Astrocyte (in vitro differentiated cells and primary cell): ENCODE measurements at regions not wholly inside any gene's neighbourhood (a gene's known extent, or its start where the extent isn't known, plus 50 kb on each side); places are given as distances from the start of the nearest gene placed in this dataset.

Experiments
- DNase-seq: peaks from one replicate; pipeline ENCODE4 v3.0.0-alpha.2; 2010; ENCODE audit warnings: low read depth
- FAIRE-seq: peaks from 2 replicates; lab custom pipeline; 2011; peaks lifted over from hg19 to GRCh38; lab: Jason Lieb, UNC
- H2AFZ ChIP-seq: 2 replicates; pipeline ENCODE4 v1.6.0; 2012; ENCODE audit warnings: low read depth, low read length, inconsistent platforms
- H3K27ac ChIP-seq: 2 replicates; pipeline ENCODE4 v1.5.1; 2011; ENCODE audit warnings: low read depth, low read length, inconsistent platforms
- H3K27me3 ChIP-seq: 2 replicates; pipeline ENCODE4 v1.6.0; 2011; ENCODE audit warnings: low read length, inconsistent platforms; ENCODE audit not compliant: insufficient read depth
- H3K36me3 ChIP-seq: 2 replicates; pipeline ENCODE4 v1.5.1; 2011; ENCODE audit warnings: low read length, inconsistent platforms; ENCODE audit not compliant: insufficient read depth
- H3K4me1 ChIP-seq: 2 replicates; pipeline ENCODE4 v1.5.1; 2011; ENCODE audit warnings: low read length, inconsistent platforms; ENCODE audit not compliant: insufficient read depth
- H3K4me2 ChIP-seq: 2 replicates; pipeline ENCODE4 v1.6.0; 2012; ENCODE audit warnings: low read length, inconsistent platforms
- H3K4me3 ChIP-seq: 2 replicates; pipeline ENCODE4 v1.5.1; 2011; ENCODE audit warnings: low read depth, mild to moderate bottlenecking, low read length, inconsistent platforms; ENCODE audit not compliant: insufficient read depth
- H3K79me2 ChIP-seq: 2 replicates; pipeline ENCODE4 v1.6.0; 2012; ENCODE audit warnings: mild to moderate bottlenecking, low read length, inconsistent platforms; ENCODE audit not compliant: insufficient read depth
- H3K9ac ChIP-seq: 2 replicates; pipeline ENCODE4 v1.6.0; 2012; ENCODE audit warnings: mild to moderate bottlenecking, low read length, inconsistent platforms
- H3K9me3 ChIP-seq: 2 replicates; pipeline ENCODE4 v1.5.1; 2012; ENCODE audit warnings: low read depth, mild to moderate bottlenecking, low read length, inconsistent platforms; ENCODE audit not compliant: insufficient read depth
- H4K20me1 ChIP-seq: 2 replicates; pipeline ENCODE4 v1.6.0; 2012; ENCODE audit warnings: low read length, inconsistent platforms; ENCODE audit not compliant: insufficient read depth
- H3K27ac Mint-ChIP-seq: one replicate; pipeline ENCODE4 v1.8.0; 2021; ENCODE audit warnings: mild to moderate bottlenecking, mixed read lengths; ENCODE audit not compliant: unreplicated experiment
- H3K27me3 Mint-ChIP-seq: one replicate; pipeline ENCODE4 v1.8.0; 2021; ENCODE audit warnings: low read depth, mixed read lengths; ENCODE audit not compliant: unreplicated experiment
- H3K36me3 Mint-ChIP-seq: one replicate; pipeline ENCODE4 v1.8.0; 2021; ENCODE audit warnings: low read depth, mixed read lengths; ENCODE audit not compliant: unreplicated experiment
- H3K4me1 Mint-ChIP-seq: one replicate; pipeline ENCODE4 v1.8.0; 2021; ENCODE audit warnings: low read depth, mixed read lengths; ENCODE audit not compliant: unreplicated experiment
- H3K4me3 Mint-ChIP-seq: one replicate; pipeline ENCODE4 v1.8.0; 2021; ENCODE audit warnings: mild to moderate bottlenecking, moderate library complexity, mixed read lengths; ENCODE audit not compliant: unreplicated experiment
- H3K9me3 Mint-ChIP-seq: one replicate; pipeline ENCODE4 v1.8.0; 2021; ENCODE audit warnings: mild to moderate bottlenecking, mixed read lengths; ENCODE audit not compliant: unreplicated experiment
- CTCF ChIP-seq: IDR thresholded peaks from 2 replicates; pipeline ENCODE4 v1.5.1; 2011; ENCODE audit warnings: low read depth, mild to moderate bottlenecking, inconsistent platforms, low read length, moderate library complexity; ENCODE audit not compliant: insufficient read depth
- EZH2 ChIP-seq: IDR thresholded peaks from 2 replicates; pipeline ENCODE4 v1.6.1; 2012; ENCODE audit warnings: mild to moderate bottlenecking, low read length, inconsistent platforms; ENCODE audit not compliant: insufficient read depth

DNA sequence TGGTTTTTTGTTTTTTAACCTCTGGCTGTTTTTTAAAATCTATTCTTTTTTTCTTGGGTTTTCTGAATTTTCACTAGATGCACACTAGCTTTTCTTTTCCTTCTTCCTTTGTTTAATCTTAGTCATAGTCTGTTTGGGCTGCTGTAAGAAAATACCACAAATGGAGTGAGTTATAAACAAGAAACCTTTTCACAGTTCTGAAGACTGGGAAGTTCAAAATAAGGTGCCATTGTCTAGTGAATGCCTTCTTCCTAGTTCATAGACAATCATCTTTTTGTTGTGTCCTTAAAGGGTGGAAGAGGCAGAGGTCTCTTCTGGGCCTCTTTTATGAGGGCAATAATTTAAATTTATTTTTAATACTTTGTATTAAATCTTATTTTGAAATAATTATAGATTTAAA, 532.9 kb upstream of the ANO5 start:
- Mint-ChIP-seq H3K4me3 (no peak overlapping the region), H3K27ac (no peak overlapping the region), H3K9me3 (no peaks in the 10 kb centered on the region), H3K36me3 (no peaks in the 10 kb centered on the region), H3K27me3 (no peaks in the 10 kb centered on the region), H3K4me1 (no peaks in the 10 kb centered on the region)
- TF ChIP-seq EZH2: no peak
- no peak for TF ChIP-seq CTCF
- H3K9me3 ChIP-seq: no peaks in the 10 kb centered on the region
- no peak overlapping the region for H3K4me2 ChIP-seq
- no peaks in the 10 kb centered on the region for H3K79me2 ChIP-seq
- H3K36me3 ChIP-seq: no peaks in the 10 kb centered on the region
- H3K27ac ChIP-seq: no peak overlapping the region
- DNase-seq: no peak
- H2AFZ ChIP-seq: no peak overlapping the region
- no peaks in the 10 kb centered on the region for H4K20me1 ChIP-seq
- H3K9ac ChIP-seq: no peak overlapping the region
- no peaks in the 10 kb centered on the region for H3K27me3 ChIP-seq
- no peak for FAIRE-seq
- H3K4me3 ChIP-seq: no peak overlapping the region
- no peaks in the 10 kb centered on the region for H3K4me1 ChIP-seq

GRCh38 chr11:21675049-21675616, 517.8 kb upstream of the ANO5 start:
- TF ChIP-seq EZH2 (no peak), CTCF (no peak)
- H3K9me3 ChIP-seq: no peaks in the 10 kb centered on the region
- H3K79me2 ChIP-seq: no peaks in the 10 kb centered on the region
- no peaks in the 10 kb centered on the region for H4K20me1 ChIP-seq
- no peaks in the 10 kb centered on the region for H3K4me1 ChIP-seq
- no peaks in the 10 kb centered on the region for H3K27me3 Mint-ChIP-seq
- no peak overlapping the region for H3K27ac ChIP-seq
- no peaks in the 10 kb centered on the region for H3K4me1 Mint-ChIP-seq
- FAIRE-seq (no peak), DNase-seq (no peak)
- H3K36me3 ChIP-seq: no peaks in the 10 kb centered on the region
- H3K9ac ChIP-seq: no peak overlapping the region
- H3K9me3 Mint-ChIP-seq: peaks cover 2% of the 10 kb centered on the region
- H2AFZ ChIP-seq: no peak overlapping the region
- no peak overlapping the region for H3K27ac Mint-ChIP-seq
- no peak overlapping the region for H3K4me3 Mint-ChIP-seq
- H3K4me2 ChIP-seq: no peak overlapping the region
- no peak overlapping the region for H3K4me3 ChIP-seq
- peaks cover 2% of the 10 kb centered on the region for H3K36me3 Mint-ChIP-seq
- no peaks in the 10 kb centered on the region for H3K27me3 ChIP-seq

- Histone ChIP-seq H3K9me3 (peaks cover 7% of the 10 kb centered on the region), H3K4me2 (no peak overlapping the region), H3K4me3 (no peak overlapping the region), H4K20me1 (no peaks in the 10 kb centered on the region), H3K27ac (no peak overlapping the region), H2AFZ (no peak overlapping the region), H3K79me2 (no peaks in the 10 kb centered on the region), H3K9ac (no peak overlapping the region), H3K27me3 (no peaks in the 10 kb centered on the region), H3K4me1 (no peaks in the 10 kb centered on the region), H3K36me3 (no peaks in the 10 kb centered on the region)
- H3K4me1 Mint-ChIP-seq: no peaks in the 10 kb centered on the region
- H3K27me3 Mint-ChIP-seq: no peaks in the 10 kb centered on the region
- H3K27ac Mint-ChIP-seq: no peak overlapping the region
- H3K9me3 Mint-ChIP-seq: no peaks in the 10 kb centered on the region
- H3K36me3 Mint-ChIP-seq: no peaks in the 10 kb centered on the region
- TF ChIP-seq CTCF: no peak
- no peak for TF ChIP-seq EZH2
- H3K4me3 Mint-ChIP-seq: no peak overlapping the region
- FAIRE-seq (no peak), DNase-seq (no peak)
Measured at GRCh38 chr11:21687643-21688042, 505.2 kb upstream of the ANO5 start.
